ENCODE measurements at regions not wholly inside any gene's neighbourhood (a gene's known extent, or its start where the extent isn't known, plus 50 kb on each side); places are given as distances from the start of the nearest gene placed in this dataset.
"Not testable (repeated sequence)": the region's sequence is repeated elsewhere in the genome, so short reads cannot be mapped to it uniquely, and the experiment has no call there.

DNA sequence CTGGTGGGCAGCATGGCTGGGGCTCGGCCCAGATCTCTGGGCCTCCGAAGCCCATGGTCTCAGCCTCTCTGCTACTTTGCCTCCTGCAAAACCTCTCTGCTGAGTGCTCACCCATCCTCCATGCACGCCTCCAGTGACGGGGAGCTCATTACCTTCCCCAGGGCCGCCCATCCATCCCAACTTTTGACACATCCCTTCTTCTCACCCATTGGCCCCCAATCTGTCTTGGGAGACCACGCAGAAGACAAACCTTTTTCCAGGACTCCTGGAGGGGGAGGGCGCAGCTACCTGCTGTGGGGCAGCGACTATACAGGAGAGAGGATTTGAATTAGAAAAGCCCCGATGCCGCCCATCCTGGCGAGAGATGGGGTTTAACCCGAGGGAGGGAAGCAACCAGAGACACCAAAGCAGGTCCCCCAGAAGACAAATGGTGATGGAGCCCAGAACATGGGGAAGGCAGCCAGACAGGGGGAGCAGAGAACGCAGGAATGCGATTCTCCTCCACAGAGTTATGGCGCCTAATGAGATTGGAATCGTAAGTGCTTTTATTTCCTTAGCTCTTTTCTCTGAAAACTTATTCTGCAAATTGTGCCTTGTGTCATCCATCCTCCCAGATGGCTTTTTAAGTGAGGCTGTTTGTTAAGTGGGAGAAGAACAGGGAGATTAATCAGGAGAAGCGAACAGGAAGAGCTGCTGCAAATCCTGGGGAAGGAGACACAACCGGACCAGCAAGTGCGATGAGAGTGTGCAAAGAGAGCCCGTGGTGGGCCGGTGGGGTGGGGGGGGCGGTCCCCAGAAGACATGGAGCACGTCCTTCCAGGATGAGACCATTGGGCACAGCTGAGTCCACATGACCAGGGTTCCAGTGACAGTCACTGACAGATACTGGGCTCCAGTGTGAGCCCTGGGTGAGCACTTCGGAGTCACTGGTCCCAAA, 623.5 kb downstream of the MATN1 start:
- FAIRE-seq: no peak
- DNase-seq (ENCODE audit: insufficient read length, low spot score): no peak

DNA sequence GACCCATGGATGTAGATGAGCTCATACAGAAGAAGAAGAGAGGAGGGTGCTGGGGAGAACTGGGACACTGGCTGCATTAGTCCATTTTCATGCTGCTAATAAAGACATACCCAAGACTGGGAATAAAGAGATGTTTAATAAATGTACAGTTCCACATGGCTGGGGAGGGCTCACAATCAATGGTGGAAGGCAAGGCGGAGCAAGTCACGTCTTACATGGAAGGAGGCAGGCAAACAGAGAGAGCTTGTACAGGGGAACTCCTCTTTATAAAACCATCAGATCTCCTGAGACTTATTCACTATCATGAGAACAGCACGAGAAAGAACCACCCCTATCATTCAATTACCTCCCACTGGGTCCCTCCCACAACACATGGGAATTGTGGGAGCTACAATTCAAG, 625.5 kb downstream of the MATN1 start:
- DNase-seq (ENCODE audit: insufficient read length, low spot score); FAIRE-seq: not testable (repeated sequence)

DNA sequence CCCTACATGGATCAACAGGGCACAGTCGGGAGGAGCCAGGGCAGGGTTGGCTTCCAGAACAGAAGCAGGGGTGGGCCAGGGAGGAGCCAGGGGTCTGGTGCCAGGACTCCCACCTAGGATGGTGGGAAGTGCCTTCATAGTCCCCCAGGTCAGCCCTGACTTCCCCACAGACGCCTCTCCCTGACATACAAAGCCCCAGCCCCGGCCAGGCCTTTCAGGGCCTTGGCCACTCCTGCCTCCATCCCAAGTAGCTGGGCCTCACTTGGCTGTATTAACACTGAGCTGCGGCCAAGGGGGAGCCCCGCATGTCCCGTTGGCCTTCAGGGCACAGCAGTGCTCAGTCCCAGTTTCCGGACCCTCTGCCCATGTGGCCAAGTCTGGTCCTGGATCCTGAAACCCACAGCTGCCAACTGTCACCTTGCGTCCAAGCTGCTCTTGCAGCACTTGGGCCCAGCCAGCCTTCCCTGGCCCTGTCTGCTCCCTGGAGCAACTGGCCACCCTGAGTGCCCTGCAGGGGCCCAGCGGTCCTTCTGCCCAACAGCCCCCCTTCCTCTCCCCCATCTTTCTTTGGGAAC, 627.8 kb downstream of the MATN1 start:
- DNase-seq (ENCODE audit: insufficient read length, low spot score): no peak

DNA sequence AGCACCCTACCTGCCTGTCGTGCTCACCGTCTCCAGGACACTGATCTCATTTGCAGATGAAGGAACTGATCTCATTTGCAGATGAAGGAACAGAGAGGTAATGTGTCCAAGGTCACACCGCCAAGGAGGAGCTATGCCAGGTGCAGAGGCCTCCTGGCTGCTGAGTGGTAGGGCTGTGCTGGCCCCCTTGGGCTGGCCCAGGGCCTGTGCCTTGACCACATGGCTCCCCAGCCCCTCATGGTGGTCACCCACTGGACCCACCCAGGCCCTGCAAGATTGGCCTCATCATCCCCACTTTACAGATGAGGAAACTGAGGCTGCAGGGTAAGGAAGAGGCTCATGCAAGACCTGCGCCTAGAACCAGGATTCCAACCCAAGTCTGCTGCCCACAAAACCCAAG, 628.3 kb downstream of the MATN1 start:
- no peak for DNase-seq (ENCODE audit: insufficient read length, low spot score)
- FAIRE-seq: no peak

More for the DNA sequence above, 627.8 kb downstream of the MATN1 start:
- no peak for FAIRE-seq

DNA sequence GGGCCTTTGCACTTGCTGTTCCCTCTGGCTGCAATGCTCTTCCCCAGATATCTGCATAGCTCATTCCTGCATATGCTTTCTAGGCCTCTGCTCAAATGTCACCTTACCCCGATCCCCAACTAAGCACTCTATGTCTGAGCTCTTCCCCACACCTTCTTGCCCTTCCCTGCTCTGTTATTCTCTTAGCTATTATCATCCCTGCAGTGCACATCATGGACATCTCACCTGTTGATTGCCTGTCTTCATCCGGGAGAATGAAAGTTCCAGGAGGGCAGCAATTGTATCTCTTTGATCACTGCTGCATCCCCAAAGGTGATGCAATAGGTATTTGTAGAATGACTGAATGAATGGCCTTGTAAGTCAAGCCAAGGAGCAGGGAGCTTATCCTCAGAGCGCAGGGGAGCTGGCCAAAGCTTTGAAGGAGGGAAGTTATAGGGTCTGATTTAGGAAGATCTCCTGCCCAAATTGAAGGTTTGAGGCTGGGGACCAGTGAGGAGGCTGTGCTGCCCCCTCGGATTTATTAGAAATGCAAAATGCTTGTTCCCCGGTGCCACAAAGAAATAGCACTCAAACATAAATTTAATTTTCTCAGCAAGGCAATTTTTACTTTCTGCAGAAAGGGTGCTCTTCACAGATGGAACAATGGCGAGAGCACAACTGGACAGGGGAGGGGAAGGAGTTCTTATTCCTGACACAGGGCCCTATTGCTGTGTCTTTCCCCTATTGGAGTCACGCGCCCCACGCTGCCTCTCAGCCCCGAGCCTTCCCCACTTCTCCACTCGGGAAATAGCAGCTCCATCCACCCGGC, 631.1 kb downstream of the MATN1 start:
- DNase-seq (ENCODE audit: insufficient read length, low spot score): no peak
- FAIRE-seq: no peak

DNA sequence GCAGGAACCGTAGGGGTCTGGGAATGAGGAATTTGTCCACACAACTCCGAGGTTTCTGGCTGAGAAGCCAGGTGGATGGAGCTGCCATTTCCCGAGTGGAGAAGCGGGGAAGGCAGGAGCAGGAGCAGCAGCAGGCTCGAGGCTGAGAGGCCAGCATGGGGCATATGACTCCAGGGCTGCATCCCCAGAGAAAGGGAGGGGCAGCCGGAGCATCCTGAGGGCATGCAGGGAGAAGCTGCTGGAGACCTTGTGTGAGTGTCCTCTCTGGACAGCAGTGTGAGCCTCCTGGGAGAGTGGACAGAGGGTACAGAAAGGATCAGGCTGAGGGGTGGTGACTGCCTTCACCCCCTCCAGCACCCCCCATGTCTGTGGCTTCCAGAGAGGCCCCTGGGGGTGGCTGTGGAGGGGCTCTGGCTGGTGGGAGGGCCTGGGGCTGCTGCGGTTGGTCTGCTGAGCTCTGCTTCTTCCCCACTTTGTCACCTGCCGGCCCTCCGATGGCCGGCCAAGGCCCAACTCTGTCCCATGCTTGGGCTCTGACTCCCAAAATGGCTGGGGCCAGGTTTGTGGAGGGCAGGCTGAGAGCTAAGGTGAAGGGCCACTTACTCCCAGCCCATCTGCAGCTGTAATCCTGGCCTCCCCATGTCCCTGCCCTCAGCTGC, 633.1 kb downstream of the MATN1 start:
- DNase-seq (ENCODE audit: insufficient read length, low spot score): no peak
- FAIRE-seq: no peak

DNA sequence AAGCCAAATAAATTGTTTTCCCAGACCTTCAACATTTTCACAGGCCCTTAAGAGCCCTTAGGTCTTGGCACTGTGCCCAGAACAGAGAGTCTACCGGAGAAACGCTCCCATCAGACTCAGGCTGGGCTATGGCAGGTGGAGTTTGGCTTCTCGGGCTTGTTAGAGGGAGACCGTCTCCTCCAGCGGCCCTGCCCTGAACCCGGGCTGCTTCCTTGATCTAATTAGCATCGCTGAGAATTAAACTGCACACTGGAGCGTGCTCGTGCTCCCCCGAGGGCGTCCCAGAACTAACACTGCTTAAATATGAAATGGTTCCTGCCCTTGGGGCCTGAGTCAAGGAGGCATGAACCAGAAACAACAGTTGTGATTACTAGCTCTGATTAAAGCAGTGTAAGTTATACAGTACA, 634.4 kb downstream of the MATN1 start:
- DNase-seq (ENCODE audit: insufficient read length, low spot score) (no peak), FAIRE-seq (no peak)

DNA sequence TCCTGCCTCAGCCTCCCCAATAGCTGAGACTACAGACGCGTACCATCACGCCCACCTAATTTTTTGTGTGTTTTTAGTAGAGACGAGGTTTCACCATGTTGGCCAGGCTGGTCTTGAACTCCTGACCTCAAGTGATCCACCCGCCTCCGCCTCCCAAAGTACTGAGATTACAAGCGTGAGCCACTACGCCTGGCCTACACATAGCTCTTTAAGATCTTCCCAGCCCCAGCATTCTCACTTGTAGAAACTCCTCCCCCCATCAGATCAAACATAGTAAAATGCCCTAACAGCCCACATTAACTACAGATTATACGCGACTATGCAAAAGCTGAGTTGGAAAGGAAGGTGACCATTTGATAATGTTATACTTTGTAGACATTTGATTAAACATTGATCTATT, 634.8 kb downstream of the MATN1 start:
- no peak for FAIRE-seq
- DNase-seq (ENCODE audit: insufficient read length, low spot score): no peak

DNA sequence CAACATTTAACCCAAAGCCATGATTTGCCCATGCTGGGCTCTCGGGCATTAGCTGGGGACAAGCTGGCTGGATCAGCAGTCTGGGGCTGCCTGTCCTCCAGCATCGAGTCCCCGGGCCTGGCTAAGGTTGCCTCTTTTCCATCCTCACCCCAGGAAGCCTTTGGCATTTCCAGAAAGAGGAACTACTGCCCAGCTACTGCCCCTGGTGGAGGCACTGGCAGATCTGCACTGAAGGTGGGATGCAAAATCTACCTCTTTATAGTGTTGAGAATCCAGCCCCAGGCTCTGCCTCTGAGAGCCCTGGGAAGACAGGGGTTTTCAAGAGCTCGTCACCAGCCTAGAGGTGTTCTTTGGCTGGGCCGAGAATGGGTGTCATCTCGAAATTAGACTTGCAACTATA, 635.9 kb downstream of the MATN1 start:
- no peak for FAIRE-seq
- peak; percentile 23 for DNase-seq (ENCODE audit: insufficient read length, low spot score)

DNA sequence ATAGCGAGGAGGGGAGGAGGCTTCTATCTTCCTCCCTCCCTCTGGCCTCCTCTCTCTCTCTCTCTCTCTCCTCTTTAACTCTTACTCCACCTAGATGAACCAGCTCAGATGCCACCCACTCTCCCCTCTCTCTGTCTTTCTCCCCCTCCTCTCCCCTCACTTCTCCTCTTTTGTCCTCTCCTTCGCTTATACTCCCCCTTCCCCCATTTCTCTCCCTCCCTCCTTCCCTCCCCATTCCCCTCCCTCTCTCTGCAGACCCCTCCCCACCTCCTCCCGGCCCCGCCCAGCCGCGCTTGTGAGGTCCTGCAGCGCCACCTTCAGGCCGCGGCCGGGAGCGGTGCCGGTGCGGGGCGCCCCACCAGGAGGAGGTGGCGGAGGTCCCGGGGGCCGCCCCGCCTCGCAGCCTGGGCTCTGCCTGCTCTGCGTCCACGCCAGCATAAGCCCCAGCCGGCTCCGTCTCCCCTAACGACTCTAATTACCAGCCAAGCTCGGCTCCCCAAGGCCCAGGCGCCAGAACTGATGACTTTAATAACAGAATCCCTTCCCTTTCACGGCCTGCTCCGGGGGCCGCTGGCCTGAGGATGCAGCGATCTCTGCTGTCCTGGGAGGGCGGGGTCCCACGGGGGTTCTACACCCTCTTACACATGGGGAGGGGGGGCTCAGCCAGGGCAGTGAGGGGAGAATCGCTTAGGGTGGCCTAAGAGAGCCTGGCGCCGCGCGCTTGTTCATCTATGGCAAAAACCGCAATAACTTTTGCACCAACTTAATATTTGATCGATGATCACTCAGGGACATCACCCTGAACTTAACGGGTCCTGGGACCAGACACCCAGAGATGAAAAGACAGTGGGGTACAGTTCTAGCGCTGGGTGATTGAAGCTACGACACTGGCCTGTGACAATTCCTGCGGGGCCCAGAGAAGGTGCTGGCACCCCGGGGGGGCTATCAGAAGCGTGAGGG, 637.3 kb downstream of the MATN1 start:
- no peak for FAIRE-seq

DNA sequence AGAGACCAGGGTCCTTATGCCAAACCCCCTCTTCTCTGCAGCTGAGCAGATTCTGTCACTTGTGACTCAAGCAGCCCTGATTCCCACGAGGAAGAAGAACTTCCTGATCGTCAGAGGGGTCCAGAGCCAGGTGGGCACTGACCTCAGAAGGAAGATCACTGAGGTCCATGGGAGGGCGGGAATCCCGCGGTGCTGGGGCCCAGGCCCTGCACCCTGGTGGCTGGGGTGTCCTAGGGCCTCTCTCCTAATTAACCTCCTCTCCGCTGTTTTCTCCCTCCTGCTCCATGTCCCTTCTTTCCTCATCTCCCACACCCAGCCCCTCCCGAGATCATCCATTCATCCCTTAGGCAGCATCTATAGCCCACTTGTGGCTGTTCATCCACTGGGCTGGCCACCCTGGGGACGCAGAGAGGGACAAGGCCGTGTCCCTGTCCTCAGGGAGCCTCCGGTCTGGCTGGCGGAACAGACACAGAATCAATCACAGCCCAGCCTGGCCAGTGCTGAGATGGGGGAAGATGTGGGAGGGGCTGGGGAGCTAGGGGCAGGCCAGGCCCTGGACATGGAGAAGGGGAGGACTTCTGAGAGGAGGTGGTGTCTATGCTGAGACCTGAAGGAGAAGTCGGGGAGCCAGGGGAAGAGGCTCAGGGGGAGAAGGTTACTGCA, 638.3 kb downstream of the MATN1 start:
- DNase-seq (ENCODE audit: insufficient read length, low spot score) (no peak), FAIRE-seq (no peak)

More for the DNA sequence above, 637.3 kb downstream of the MATN1 start:
- DNase-seq (ENCODE audit: insufficient read length, low spot score): no peak

DNA sequence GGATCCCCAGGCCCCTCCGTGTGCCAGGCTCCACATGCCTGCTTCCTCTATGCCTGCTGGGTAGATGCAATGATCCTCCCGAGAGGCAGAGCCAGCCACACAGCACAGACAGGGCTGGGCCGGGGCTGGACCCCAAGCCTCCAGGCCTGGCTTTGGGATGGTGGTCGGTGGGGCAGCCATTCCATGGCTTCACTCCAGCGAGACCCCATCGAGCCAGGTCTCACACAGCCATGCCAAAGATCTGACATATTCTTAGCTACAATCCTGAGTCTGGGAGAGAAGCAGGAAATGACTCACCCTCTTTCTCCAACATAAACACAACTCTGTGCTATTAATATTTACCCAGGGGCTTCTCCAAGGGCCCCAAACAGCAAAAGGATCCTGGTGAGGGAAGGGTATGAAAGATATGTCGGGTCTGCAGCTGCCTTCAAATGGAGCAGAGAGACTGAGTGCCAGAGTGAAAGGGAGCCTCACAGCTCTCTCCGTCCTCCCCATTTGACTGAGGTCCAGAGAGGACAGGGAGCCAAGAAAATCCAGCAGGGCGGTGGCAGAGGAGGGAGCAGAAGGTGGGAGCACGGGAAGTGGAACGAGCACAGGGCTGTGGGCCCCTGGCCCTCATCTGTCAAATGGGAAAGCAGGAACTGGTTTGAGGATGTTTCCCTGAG, 639.5 kb downstream of the MATN1 start:
- FAIRE-seq (peak; percentile 42), DNase-seq (ENCODE audit: insufficient read length, low spot score) (peak; percentile 60)

DNA sequence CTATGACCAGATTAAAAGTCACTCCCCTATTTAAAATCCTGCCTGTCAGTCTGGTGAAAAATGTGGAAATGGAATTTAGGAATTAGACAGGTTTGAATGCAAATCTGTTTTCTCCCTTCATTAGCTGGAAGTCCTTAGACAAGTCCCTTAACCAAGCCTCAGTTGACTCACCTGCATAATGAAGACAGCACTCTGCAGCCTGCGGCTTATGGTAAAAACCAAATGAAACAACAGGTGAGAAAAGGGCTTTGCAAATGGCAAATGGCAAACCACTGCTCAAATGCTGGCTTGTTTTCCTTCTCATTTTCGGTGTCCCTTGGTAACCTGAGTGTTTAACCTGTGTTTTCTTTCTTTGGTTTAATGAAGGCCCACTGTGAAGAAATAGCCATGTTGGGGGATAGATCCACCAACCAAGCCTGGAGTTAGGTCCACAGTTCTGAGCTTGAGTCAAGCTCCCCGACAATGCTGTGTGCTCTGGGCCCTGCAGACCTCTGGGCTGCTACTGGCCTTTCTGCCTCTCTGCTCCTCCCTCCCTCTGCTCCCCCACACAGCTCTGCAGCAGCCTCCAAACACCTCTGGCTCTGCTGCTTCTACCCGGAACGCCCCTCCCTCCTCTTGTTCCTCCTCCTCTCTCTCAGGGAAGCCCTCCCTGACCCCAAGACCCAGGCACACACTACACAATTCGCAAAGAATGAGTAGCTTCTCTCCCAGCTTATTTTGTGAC, 641.8 kb downstream of the MATN1 start:
- FAIRE-seq (no peak), DNase-seq (ENCODE audit: insufficient read length, low spot score) (no peak)

DNA sequence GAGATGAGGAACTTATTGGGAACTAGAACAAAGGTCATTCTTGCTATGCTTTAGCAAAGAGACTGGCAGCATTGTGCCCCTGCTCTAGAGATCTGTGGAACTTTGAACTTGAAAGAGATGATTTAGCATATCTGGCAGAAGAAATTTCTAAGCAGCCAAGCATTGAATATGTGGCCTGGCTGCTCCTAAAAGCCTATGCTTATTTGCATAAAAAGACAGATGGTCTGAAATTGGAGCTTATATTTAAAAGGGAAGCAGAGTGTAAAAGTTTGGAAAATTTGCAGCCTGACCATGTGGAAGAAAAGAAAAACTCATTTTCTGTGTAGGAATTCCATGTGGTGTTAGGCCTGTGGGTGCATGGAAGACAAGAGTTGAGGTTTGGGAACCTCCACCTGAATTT, 647.5 kb downstream of the MATN1 start:
- not testable (repeated sequence) for FAIRE-seq; DNase-seq (ENCODE audit: insufficient read length, low spot score)

DNA sequence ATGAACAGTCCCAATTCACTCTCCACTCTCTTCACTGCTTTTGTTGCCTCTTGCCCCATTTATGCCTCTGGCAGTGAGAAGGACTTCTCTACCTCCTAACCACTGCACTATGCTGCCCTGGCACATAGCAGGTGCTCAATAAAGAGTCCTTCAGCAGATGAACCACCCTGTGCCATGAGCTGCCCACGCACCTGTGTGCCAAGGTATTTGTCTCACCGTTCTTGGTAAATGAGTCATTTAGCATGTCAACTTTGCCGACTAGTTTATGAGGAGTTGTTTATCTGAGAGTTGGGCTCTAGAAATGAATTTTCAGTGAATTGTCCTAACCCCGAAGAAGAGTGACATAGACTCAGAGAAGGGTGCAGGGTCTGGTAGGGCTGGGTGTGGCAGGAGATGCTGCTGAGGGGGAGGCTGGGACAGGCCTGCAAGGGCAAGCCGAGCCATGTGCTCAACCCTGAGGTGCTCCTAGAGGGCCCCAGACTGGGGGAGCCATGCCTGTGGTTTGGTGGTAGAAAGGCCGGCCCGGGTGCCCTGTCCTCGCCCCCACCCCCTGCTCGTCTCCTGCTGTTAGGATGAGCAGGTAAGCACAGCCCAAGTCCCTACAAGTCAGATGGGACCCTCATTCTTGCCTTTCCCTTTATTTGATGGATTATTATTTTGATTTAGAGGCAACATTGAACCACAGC, 654.5 kb downstream of the MATN1 start:
- DNase-seq (ENCODE audit: insufficient read length, low spot score) (no peak), FAIRE-seq (no peak)

DNA sequence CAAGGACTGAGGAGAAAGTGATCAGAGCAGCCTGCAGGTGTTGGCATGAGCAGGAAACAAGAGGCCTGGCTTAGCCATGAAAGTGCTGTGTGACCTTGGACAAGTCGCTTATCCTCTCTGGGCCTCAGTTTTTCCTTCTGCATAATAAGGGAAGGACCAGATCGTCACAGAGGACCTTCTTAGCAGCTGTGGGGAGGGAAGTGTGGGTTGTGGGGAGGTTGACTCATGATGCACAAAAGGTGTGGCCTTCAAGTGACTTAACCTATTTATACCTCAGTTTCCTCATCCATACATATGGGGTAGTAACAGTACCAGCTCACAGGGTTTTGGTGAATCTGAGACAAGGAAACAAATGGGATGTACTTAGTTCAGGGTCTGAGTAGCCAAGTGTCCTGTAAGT, 658.8 kb downstream of the MATN1 start:
- DNase-seq (ENCODE audit: insufficient read length, low spot score) (no peak), FAIRE-seq (no peak)

DNA sequence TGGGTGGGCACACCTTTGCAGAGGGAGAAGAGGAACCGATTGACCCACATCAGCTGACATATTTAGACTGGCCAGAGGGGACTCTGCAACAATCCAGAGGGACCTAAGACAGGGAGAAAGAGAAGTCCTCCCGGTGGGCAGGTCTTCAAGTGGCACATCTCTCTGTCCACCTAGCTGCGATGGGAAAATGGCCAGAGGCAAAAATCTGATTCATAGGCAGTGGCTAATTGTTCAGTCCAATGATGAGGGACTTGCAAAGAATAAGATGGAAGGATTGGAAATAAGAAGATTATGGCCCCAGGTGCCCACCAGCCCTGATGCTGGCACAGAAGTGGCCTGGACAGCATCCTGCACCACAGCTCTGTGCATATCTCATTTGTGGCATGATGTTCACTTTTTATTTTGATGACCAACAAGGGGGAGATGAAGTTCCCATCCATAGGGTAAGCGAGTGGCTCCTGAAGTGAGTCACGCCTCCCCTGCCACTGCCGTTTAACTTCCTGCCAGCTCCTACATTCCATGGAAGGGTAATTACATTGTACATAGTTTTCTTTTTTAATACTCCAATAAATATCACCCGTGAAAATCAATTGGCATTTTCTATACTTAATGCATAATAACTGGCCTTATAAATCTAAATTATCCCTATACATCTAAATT, 659.6 kb downstream of the MATN1 start:
- DNase-seq (ENCODE audit: insufficient read length, low spot score) (no peak), FAIRE-seq (no peak)
